ENCODE measurements at regions not wholly inside any gene's neighbourhood (a gene's known extent, or its start where the extent isn't known, plus 50 kb on each side); places are given as distances from the start of the nearest gene placed in this dataset.
A peak's percentile ranks its signal among the peaks of the same experiment; 100 is the strongest.

DNA sequence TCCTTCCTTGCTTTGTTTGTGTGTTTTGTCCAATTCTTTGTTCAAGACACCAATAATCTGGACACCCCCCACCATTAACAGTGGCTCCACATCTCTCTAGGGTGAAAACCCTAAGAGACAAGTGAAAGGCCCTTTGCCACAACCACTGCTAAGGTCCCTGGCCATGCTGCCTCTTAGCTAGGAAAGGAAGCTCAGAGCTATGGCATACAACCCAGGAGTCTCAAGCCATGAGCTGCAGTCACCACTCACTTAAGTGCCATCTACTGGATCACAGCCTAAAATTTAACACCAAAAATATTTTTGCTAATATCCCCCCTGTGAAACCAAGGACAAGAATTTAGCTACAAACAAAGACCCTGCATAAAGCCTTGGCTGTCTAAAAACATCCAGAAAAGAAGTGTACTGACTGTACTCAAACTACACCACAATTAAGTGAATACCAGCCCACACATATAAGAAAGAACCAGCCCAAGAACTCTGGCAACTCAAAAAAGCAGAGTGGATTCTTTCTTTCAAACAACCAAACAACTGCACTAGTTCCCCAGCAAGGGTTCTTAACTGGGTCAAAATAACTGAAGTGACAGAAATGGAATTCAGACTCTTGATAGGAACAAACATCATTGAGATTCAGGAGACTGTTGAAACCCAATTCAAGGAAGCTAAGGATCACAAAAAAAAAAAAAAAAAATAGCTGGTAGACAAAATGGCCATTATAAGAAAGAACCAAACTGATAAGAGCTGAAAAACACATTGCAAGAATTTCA is 130.1 kb upstream of the GALNT5 start:
- H3K4me2 ChIP-seq, result no peak overlapping the region
- no peak overlapping the region for H3K9ac ChIP-seq
- TF ChIP-seq, protein P1, sequence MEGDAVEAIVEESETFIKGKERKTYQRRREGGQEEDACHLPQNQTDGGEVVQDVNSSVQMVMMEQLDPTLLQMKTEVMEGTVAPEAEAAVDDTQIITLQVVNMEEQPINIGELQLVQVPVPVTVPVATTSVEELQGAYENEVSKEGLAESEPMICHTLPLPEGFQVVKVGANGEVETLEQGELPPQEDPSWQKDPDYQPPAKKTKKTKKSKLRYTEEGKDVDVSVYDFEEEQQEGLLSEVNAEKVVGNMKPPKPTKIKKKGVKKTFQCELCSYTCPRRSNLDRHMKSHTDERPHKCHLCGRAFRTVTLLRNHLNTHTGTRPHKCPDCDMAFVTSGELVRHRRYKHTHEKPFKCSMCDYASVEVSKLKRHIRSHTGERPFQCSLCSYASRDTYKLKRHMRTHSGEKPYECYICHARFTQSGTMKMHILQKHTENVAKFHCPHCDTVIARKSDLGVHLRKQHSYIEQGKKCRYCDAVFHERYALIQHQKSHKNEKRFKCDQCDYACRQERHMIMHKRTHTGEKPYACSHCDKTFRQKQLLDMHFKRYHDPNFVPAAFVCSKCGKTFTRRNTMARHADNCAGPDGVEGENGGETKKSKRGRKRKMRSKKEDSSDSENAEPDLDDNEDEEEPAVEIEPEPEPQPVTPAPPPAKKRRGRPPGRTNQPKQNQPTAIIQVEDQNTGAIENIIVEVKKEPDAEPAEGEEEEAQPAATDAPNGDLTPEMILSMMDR (conservative IDR thresholded peaks at IDR 0.05; ENCODE audit: low read depth, low read length), result no peak
- no peaks in the 10 kb centered on the region for H4K20me1 ChIP-seq (ENCODE audit: insufficient read depth)
- no peak overlapping the region for H3K27ac ChIP-seq
- no peaks in the 10 kb centered on the region for H3K36me3 ChIP-seq (ENCODE audit: insufficient read depth)
- H3K79me2 ChIP-seq (ENCODE audit: insufficient read depth, low read depth), result no peaks in the 10 kb centered on the region
- H3K27me3 ChIP-seq (ENCODE audit: insufficient read depth, low read depth), result no peaks in the 10 kb centered on the region
- H2AFZ ChIP-seq (ENCODE audit: low read depth), result no peak overlapping the region
- no peak overlapping the region for H3K4me3 ChIP-seq (IDR thresholded peaks at IDR 0.05; ENCODE audit: insufficient read depth, low read depth, low read length)
- H3K4me1 ChIP-seq (ENCODE audit: low read depth, poor library complexity, severe bottlenecking), result no peaks in the 10 kb centered on the region

DNA sequence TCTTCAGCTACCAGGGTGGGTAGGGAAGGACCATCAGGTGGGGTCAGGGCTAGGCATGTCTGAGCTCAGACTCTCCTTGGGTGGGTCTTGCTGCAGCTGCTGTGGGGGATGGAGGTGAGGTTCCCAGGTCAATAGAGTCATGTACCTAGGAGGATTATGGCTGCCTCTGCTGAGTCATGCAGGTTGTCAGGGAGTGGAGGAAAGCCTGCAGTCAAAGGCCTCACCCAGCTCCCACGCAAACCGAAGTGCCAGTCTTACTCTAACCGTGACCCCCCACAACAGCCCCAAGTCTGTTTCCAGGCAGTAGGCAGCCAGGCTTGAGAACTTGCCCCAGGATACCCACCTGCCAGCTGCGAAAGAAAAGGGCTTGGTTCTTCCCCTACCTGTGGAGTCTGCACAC is 113.6 kb upstream of the GALNT5 start:
- H3K9ac ChIP-seq, result no peak overlapping the region
- H3K27ac ChIP-seq, result no peak overlapping the region
- H3K4me2 ChIP-seq, result no peak overlapping the region
- peaks cover 2% of the 10 kb centered on the region for H3K4me1 ChIP-seq (ENCODE audit: low read depth, poor library complexity, severe bottlenecking)
- H3K4me3 ChIP-seq (IDR thresholded peaks at IDR 0.05; ENCODE audit: insufficient read depth, low read depth, low read length), result no peak overlapping the region
- H4K20me1 ChIP-seq (ENCODE audit: insufficient read depth), result no peaks in the 10 kb centered on the region
- H3K36me3 ChIP-seq (ENCODE audit: insufficient read depth), result no peaks in the 10 kb centered on the region
- no peaks in the 10 kb centered on the region for H3K27me3 ChIP-seq (ENCODE audit: insufficient read depth, low read depth)
- H2AFZ ChIP-seq (ENCODE audit: low read depth), result no peak overlapping the region
- TF ChIP-seq, protein P1 (conservative IDR thresholded peaks at IDR 0.05; ENCODE audit: low read depth, low read length), result no peak
- no peaks in the 10 kb centered on the region for H3K79me2 ChIP-seq (ENCODE audit: insufficient read depth, low read depth)

DNA sequence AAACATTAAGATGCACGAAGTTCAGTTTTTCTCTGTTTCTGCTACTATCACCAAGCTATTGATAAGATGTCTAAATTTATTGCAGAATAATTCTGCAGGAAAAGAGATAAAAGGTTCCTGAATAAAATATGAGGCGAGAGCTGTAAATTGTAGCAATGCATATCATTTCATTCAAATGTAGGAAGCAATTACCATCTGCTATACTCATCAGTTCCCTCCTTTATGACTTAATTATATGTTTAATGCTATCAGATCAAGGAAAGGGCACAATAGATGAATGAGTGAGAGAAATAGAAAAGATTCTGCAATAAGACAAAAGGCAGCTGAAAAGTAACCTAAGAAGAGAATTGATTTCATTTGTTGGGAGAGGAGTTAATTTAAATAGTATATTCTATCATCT is 108.2 kb upstream of the GALNT5 start:
- Histone ChIP-seq H3K27ac (no peak overlapping the region), H3K27me3 (ENCODE audit: insufficient read depth, low read depth) (no peaks in the 10 kb centered on the region), H3K9ac (no peak overlapping the region), H3K79me2 (ENCODE audit: insufficient read depth, low read depth) (no peaks in the 10 kb centered on the region), H4K20me1 (ENCODE audit: insufficient read depth) (no peaks in the 10 kb centered on the region), H3K4me1 (ENCODE audit: low read depth, poor library complexity, severe bottlenecking) (peaks cover 50% of the 10 kb centered on the region), H3K4me3 (IDR thresholded peaks at IDR 0.05; ENCODE audit: insufficient read depth, low read depth, low read length) (no peak overlapping the region), H3K4me2 (peak overlapping the region; percentile 93; the same call in 1 of the 2 replicates), H2AFZ (ENCODE audit: low read depth) (no peak overlapping the region), H3K36me3 (ENCODE audit: insufficient read depth) (no peaks in the 10 kb centered on the region)
- TF ChIP-seq, protein P1 (conservative IDR thresholded peaks at IDR 0.05; ENCODE audit: low read depth, low read length), result no peak

DNA sequence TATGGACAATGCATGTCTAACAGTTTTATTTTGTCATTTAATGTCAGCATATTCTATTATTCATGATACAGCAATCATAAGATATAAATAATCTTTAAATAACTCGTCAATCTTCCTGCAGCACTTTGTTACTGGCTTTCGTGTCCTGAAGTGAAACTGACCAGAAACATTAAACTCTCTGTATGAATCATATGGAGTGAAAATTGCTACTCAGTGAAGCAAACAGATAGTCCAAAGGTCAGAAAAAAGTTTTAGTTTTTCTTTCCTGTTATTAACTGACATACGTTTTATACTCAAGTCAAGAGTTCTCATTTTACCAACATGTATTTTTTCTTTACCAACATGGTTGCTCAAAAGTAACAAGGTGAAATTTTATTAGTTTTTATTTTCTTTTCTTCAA is 106.8 kb upstream of the GALNT5 start:
- no peaks in the 10 kb centered on the region for H4K20me1 ChIP-seq (ENCODE audit: insufficient read depth)
- peak overlapping the region; percentile 25 for H3K27ac ChIP-seq
- TF ChIP-seq, protein P1 (conservative IDR thresholded peaks at IDR 0.05; ENCODE audit: low read depth, low read length), result no peak
- H3K27me3 ChIP-seq (ENCODE audit: insufficient read depth, low read depth), result no peaks in the 10 kb centered on the region
- peaks cover 50% of the 10 kb centered on the region for H3K4me1 ChIP-seq (ENCODE audit: low read depth, poor library complexity, severe bottlenecking)
- H3K79me2 ChIP-seq (ENCODE audit: insufficient read depth, low read depth), result no peaks in the 10 kb centered on the region
- H3K4me3 ChIP-seq (IDR thresholded peaks at IDR 0.05; ENCODE audit: insufficient read depth, low read depth, low read length), result no peak overlapping the region
- no peak overlapping the region for H3K9ac ChIP-seq
- peak overlapping the region; percentile 93 for H3K4me2 ChIP-seq
- H3K36me3 ChIP-seq (ENCODE audit: insufficient read depth), result no peaks in the 10 kb centered on the region
- H2AFZ ChIP-seq (ENCODE audit: low read depth), result peak overlapping the region; percentile 11; the same call in 1 of the 2 replicates

Measured in KMS-11 (cell line).